Keratinocyte (primary cell): ENCODE measurements at regions not wholly inside any gene's neighbourhood (a gene's known extent, or its start where the extent isn't known, plus 50 kb on each side); places are given as distances from the start of the nearest gene placed in this dataset.

Experiments
- CTCF ChIP-seq, 3 experiments: IDR thresholded peaks in 1 of 3; conservative IDR thresholded peaks in 1 of 3; optimal IDR thresholded peaks in 1 of 3; 2 replicates in 2 of 3; 3 replicates in 1 of 3; pipeline versions ENCODE3 to v1.5.1; 2011; ENCODE audit warnings: low read length in 3 of 3, mild to moderate bottlenecking in 3 of 3, moderate library complexity in 2 of 3, control low read depth in 1 of 3, inconsistent platforms in 1 of 3; ENCODE audit not compliant: insufficient read depth in 2 of 3; ENCODE audit errors: extremely low read depth in 1 of 3
- EZH2 ChIP-seq: IDR thresholded peaks from one replicate; pipeline ENCODE4 v1.6.1; 2012; ENCODE audit warnings: inconsistent platforms, mild to moderate bottlenecking, low read length, moderate library complexity

GRCh38 chr2:41194230-41194629 is 742.3 kb upstream of the SLC8A1 start:
- TF ChIP-seq CTCF (optimal IDR thresholded peaks at IDR 0.05 in 1 of 3, IDR thresholded peaks at IDR 0.05 in 1 of 3, conservative IDR thresholded peaks at IDR 0.05 in 1 of 3; ENCODE audit: extremely low read depth in 1 of 3, insufficient read depth in 2 of 3, low read length in 3 of 3) (no peak), EZH2 (no peak)
